SKM-1 (cell line): ENCODE measurements at regions not wholly inside any gene's neighbourhood (a gene's known extent, or its start where the extent isn't known, plus 50 kb on each side); places are given as distances from the start of the nearest gene placed in this dataset.

Source experiments
- DNase-seq: peaks from one replicate; lab custom pipeline; 2025; ENCODE audit not compliant: unreplicated experiment; lab: John Stamatoyannopoulos, UW

GRCh38 chr12:24066097-24066496 lies 116.6 kb upstream of the SOX5 start:
- no peak for DNase-seq

DNA sequence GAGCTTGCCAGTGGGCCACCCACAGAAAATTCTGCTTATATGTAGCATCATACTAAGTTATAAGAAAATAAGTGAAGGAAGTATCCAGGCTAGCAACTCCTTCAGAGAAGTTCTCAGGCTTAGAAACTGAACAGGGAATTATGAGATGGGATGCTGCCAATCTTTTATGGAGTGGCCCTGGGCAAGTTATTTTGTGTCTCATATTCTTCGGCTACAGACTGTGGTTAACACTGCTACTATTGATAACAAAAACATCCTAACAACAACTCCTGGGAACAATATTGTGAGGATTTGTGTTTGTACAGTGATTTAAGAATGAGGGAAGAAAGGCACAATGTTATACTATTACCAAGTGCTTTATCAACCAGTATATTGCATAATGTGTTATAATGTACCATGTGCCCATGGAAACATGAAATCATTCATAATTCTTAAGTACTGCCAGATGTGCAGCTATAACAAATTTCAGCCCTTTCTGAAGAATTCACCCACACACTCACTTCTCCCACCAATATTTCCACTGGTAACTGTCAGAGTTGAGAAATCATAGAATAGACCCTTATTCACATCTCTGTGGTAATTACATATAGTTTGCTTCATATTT lies 113.3 kb upstream of the SOX5 start:
- no peak for DNase-seq

- no peak for DNase-seq
Measured at GRCh38 chr12:24060089-24060488, 110.6 kb upstream of the SOX5 start.

- DNase-seq: no peak
Measured at GRCh38 chr12:24057920-24058476, 108.5 kb upstream of the SOX5 start.

GRCh38 chr12:24055747-24056146 lies 106.3 kb upstream of the SOX5 start:
- DNase-seq: no peak

DNA sequence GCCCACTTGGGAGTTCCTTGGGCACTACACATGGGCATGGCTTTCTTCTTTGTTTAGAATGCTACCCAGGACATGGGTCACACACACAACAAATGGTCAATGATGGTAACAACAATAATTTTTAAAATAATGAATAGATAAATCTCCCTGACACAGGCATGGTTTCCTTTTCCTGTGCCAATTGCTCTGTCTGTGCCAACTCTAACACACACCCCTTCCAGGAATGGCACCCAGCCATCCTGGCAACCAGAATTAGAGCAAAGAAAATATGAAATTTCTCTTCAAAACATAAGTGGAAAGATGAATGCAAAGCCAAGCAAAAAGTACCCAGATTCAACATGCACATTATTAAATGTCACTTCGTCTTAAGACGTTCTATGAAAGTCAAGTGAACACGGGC lies 104.9 kb upstream of the SOX5 start:
- DNase-seq: no peak

GRCh38 chr12:24049728-24050127 lies 100.3 kb upstream of the SOX5 start:
- no peak for DNase-seq

DNA sequence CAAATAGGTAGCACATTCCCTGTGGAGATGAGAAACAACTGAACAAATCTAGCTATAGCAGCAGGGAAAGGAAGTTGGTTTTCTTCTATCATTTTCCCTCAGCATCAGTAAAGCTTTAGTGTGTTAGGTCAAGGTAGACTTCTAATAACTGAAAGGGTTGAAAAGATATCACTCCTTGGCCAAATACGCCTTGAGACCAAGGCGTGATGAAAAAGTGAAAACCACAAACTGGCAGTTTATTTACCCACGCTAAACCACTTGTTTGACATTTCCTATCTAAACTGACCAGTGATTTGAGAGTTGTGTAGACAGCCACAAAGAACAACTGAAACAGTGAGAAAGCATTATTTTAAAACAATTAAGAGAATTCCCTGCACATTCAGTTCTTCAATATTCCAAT lies 99.6 kb upstream of the SOX5 start:
- no peak for DNase-seq

DNA sequence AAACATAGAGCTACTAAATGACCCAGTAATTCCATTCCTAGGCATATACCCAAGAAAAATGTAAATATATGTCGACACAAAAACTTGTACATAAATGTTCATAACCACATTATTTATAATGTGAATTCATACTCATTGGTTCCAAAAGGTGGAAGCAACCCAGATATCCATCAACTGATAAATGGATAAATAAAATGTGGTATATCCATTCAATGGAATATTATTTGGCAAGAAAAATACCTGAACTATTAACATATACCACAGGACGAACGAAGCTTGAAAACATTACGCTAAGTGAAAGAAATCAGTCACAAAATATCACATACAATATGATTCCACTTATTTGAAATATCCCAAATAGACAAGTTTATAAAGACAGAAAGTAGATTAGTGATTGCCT lies 99.0 kb upstream of the SOX5 start:
- DNase-seq: no peak

GRCh38 chr12:24047326-24047725 lies 97.9 kb upstream of the SOX5 start:
- no peak for DNase-seq

DNA sequence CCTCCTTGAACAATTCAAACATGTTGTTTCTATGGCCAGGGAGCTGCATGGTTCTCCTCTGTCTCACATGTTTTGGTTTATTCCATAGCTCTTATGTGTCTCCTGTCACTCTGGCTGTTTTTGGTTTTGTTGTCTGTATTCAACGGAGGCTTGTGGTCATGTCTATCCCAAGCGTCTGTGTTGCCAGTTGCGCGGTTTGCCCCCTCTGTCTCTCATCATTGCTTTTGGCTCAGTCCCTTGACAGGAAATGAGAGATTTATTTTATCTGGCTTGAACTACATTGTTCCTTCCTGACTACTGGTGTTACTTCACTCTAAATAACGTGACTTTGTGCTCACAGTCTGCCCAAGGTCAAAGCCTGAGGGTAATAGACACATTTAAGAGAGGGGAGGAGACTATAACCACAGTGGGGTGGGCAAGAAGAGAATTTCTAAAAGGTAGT lies 96.4 kb upstream of the SOX5 start:
- no peak for DNase-seq

- DNase-seq: no peak
Measured at GRCh38 chr12:24044941-24045703, 95.7 kb upstream of the SOX5 start.

DNA sequence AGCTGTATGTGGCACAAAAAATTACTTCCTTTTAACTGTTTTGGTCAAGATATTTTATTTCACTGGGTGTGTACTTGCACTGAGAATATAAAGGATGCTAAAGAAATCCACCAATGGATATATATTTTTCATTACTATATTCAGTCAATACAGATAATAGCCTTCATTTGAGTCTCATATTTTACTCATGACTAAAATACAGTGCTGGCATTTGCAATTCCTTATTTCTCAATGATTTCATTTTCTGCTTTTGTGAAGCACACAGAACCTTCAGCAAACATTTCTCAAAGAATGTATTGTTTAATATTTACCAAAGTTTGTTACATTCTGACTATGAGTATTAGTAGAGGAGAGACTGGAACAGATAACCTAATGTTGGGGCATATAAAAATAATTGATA lies 93.2 kb upstream of the SOX5 start:
- no peak for DNase-seq

DNA sequence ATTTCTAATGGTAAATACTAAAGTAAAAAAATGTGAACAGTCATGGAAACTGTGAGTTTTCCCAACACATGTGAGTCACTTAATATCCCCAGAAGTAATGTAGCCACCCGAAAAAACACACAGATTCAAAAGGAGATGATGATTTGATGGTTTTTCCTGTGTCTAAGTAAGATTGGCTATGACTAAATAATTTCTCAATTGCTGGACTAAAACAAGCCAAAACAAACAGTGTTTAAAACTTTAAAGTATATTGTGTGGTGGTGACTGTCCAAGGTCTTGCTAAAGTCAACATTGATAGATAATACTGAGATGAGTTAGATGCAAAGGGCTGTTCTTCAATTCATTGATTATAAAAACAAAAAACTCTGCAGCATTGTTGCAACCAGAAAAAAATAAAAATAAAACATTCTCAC lies 89.6 kb upstream of the SOX5 start:
- DNase-seq: no peak

- DNase-seq: no peak
Measured at GRCh38 chr12:24038211-24038997, 88.9 kb upstream of the SOX5 start.

DNA sequence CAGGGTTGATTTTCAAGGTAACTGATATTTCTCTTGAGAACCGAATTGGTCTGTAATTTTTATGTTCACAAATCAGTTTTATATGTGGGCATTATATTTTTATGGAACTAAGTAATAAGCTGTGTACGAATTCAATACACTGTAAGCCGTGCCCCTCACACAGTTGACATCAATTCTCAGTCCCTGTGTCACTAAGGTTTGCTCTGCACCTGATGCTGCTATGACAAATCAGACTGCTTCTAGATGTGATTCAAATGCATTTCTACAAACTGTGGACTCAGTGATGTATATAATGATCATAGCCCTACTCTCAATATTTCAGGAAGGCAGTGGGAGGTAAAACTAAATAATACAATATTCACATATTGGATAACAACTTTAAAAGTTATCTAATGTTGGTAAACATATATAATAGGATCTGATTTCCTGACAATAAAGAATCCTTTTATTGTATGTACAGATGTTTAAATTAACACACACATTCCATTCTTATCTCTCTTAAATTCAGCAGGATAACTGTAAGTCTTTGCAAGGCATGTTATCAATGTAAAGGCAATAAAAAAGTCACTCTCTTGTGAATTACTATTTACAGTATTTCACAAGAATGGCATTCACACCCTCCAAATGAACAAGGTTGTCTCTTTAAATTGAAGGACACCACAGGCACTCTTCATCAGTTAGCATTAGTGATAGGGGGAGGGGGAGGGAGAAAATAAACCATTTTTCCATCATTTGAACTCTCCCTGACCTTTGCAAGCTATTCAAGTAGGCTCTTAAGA lies 87.2 kb upstream of the SOX5 start:
- no peak for DNase-seq

- no peak for DNase-seq
Measured at GRCh38 chr12:24034894-24035293, 85.4 kb upstream of the SOX5 start.

DNA sequence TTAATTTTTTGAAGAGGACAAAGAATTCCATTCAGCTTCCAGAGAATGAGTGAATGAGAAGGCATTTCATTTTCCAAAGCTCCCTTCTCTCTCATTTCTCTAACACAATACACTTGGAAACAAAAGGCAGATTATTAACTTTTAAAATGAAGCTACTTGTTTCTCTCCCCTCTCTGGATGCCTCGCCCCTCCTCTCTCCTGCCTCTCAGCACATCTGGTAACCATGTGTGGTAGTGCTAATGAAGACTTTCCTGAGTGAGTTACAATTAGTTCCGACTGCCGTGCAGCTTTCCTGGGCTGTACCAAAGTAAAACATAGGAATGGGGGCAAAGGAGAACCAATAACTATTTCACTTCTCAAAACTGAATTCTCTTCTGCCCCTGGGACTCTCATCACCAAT lies 84.7 kb upstream of the SOX5 start:
- no peak for DNase-seq

DNA sequence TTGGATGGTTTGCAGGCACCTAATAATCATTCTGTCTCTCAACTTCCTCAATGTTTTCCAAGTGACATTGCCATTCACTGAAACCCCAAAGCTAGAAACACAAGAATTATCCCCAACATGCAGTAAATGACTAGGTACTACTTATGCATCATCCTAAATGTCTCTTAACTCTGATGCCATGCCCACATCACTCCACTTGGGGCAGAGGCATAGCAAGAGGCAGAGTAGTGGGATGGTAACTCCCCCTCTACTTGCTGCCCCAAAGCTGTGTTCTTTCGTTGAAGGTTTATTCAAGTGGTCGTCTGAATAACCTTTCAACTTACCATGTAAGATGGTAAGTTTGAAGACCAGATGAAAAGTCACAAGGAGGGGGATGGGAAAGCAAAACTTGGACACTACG lies 77.9 kb upstream of the SOX5 start:
- no peak for DNase-seq

DNA sequence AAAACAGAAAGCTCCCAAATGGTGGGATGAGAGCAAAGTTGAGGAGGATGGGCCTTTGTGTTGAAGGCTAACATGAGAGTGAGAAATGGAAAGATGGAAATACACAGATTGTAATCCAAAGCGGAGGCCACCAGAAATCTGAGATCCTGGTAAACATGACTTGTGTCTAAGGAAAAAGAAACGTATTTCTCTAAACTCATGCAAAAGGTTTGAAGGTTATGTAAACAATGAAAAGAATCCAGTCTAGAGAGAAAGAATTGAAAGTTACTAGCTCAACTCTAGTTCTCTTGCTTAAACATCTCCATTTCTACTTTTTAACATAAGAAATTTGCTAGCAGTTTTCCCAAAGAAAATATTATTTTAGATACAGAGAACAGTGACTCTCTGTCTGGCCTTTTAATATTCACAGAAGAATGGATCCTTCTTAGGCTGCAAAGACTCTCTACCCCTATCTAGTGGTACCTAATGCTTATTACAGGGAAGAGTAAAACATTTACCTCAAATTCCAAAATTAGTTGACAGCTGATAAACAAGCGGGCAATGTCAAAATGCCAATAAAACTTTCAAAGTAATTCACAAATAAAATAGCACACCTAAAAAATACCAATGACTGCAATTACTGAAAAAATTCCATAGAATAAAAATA lies 75.8 kb upstream of the SOX5 start:
- DNase-seq: no peak

GRCh38 chr12:24023081-24023480 lies 73.6 kb upstream of the SOX5 start:
- no peak for DNase-seq
